ENCODE measurements at regions not wholly inside any gene's neighbourhood (a gene's known extent, or its start where the extent isn't known, plus 50 kb on each side); places are given as distances from the start of the nearest gene placed in this dataset.

- TF ChIP-seq EZH2phosphoT487 (IDR thresholded peaks at IDR 0.05; ENCODE audit: insufficient read depth, low read depth) (no peak), EZH2 (IDR thresholded peaks at IDR 0.05; ENCODE audit: insufficient read depth, poor library complexity, severe bottlenecking) (no peak)
These were observed 189.6 kb upstream of the NRP1 start for GRCh38 chr10:33524041-33524440.
